Vagina (tissue), 2 donors: ENCODE measurements at regions not wholly inside any gene's neighbourhood (a gene's known extent, or its start where the extent isn't known, plus 50 kb on each side); places are given as distances from the start of the nearest gene placed in this dataset.
A peak's percentile ranks its signal among the peaks of the same experiment; 100 is the strongest.

Experiments
- DNase-seq, 2 donors: peaks; one replicate each; pipeline ENCODE4 v3.0.0-alpha.2; 2017; ENCODE audit errors: extremely low spot score in 2 of 2
- H3K27ac ChIP-seq: fragments of 200-600 bp; sonication (generic); one replicate; pipeline ENCODE4 v1.5.1; 2019
- H3K27me3 ChIP-seq: fragments of 200-600 bp; sonication (generic); one replicate; pipeline ENCODE4 v1.5.1; 2019
- H3K36me3 ChIP-seq, 2 donors: fragments of 200-600 bp; sonication (generic); one replicate each; pipeline ENCODE4 v1.5.1; 2017 to 2019
- H3K4me1 ChIP-seq: fragments of 200-600 bp; sonication (generic); one replicate; pipeline ENCODE4 v1.5.1; 2019
- H3K4me3 ChIP-seq, 2 donors: fragments of 200-600 bp; sonication (generic); 1 replicate in 1 of 2; 2 replicates in 1 of 2; pipeline ENCODE4 v1.5.1; 2016 to 2019
- H3K9me3 ChIP-seq: fragments of 200-600 bp; sonication (generic); one replicate; pipeline ENCODE4 v1.5.1; 2019
- CTCF ChIP-seq, 3 experiments: fragments of 450-650 bp in 2 of 3; fragments of 200-600 bp in 1 of 3; sonication (generic) in 1 of 3; IDR thresholded peaks; one replicate each; pipeline ENCODE4 v1.5.1; 2017 to 2019; ENCODE audit warnings: antibody characterized with exemption in 3 of 3, mild to moderate bottlenecking in 2 of 3, moderate library complexity in 2 of 3
- POLR2A ChIP-seq, 2 donors: fragments of 450-650 bp; IDR thresholded peaks; one replicate each; pipeline ENCODE4 v1.6.1; 2017; ENCODE audit warnings: antibody characterized with exemption in 2 of 2, mild to moderate bottlenecking in 2 of 2, moderate library complexity in 2 of 2
- POLR2AphosphoS5 ChIP-seq, 2 donors: sonication (generic); formaldehyde crosslinking; IDR thresholded peaks; one replicate each; pipeline ENCODE4 v1.9.0; 2017; ENCODE audit warnings: antibody characterized with exemption in 2 of 2, mild to moderate bottlenecking in 2 of 2, low read depth in 1 of 2; ENCODE audit not compliant: insufficient read depth in 1 of 2
- intact Hi-C: fragments of 100-400 bp; cut with DNase I; formaldehyde crosslinking; loops from one replicate; pipeline ENCODE4 v1.15.1; 2023

GRCh38 chr13:106635616-106636015, 67.7 kb upstream of the ARGLU1 start:
- Histone ChIP-seq H3K27ac (peak overlapping the region; percentile 47), H3K9me3 (no peaks in the 10 kb centered on the region), H3K27me3 (no peaks in the 10 kb centered on the region), H3K36me3 (no peaks in the 10 kb centered on the region), H3K4me1 (peaks cover 7% of the 10 kb centered on the region), H3K4me3 (no peak overlapping the region)
- no peak for TF ChIP-seq CTCF (IDR thresholded peaks at IDR 0.05)
- TF ChIP-seq POLR2AphosphoS5 (IDR thresholded peaks at IDR 0.05; ENCODE audit: insufficient read depth in 1 of 2, low read depth in 1 of 2): no peak
- TF ChIP-seq POLR2A (IDR thresholded peaks at IDR 0.05): no peak
- DNase-seq: peak in 1 of 2 donors; percentile 74
- intact Hi-C loops: no loop called here

- no peaks in the 10 kb centered on the region for H3K36me3 ChIP-seq
- TF ChIP-seq POLR2AphosphoS5 (IDR thresholded peaks at IDR 0.05; ENCODE audit: insufficient read depth in 1 of 2, low read depth in 1 of 2) (no peak), POLR2A (IDR thresholded peaks at IDR 0.05) (no peak), CTCF (IDR thresholded peaks at IDR 0.05) (no peak)
- H3K9me3 ChIP-seq: no peaks in the 10 kb centered on the region
- H3K27me3 ChIP-seq: no peaks in the 10 kb centered on the region
- peaks cover 13% of the 10 kb centered on the region for H3K4me1 ChIP-seq
- no peak overlapping the region for H3K27ac ChIP-seq
- no peak overlapping the region for H3K4me3 ChIP-seq
- intact Hi-C loops: no loop called here
- no peak for DNase-seq
These were observed 65.4 kb upstream of the ARGLU1 start for GRCh38 chr13:106633321-106633720.

- Histone ChIP-seq H3K27ac (no peak overlapping the region), H3K4me3 (no peak overlapping the region), H3K9me3 (no peaks in the 10 kb centered on the region), H3K4me1 (peaks cover 11% of the 10 kb centered on the region), H3K27me3 (no peaks in the 10 kb centered on the region), H3K36me3 (no peaks in the 10 kb centered on the region)
- intact Hi-C loops: no loop called here
- TF ChIP-seq POLR2A (IDR thresholded peaks at IDR 0.05) (no peak), POLR2AphosphoS5 (IDR thresholded peaks at IDR 0.05; ENCODE audit: insufficient read depth in 1 of 2, low read depth in 1 of 2) (no peak), CTCF (IDR thresholded peaks at IDR 0.05) (no peak)
- peak in 1 of 2 donors; percentile 64 for DNase-seq
These were observed 62.7 kb upstream of the ARGLU1 start for GRCh38 chr13:106630650-106631049.

GRCh38 chr13:106630162-106630561, 62.2 kb upstream of the ARGLU1 start:
- intact Hi-C loops: no loop called here
- Histone ChIP-seq H3K9me3 (no peaks in the 10 kb centered on the region), H3K27me3 (no peaks in the 10 kb centered on the region), H3K4me3 (no peak overlapping the region), H3K36me3 (no peaks in the 10 kb centered on the region), H3K4me1 (peaks cover 6% of the 10 kb centered on the region), H3K27ac (no peak overlapping the region)
- TF ChIP-seq POLR2AphosphoS5 (IDR thresholded peaks at IDR 0.05; ENCODE audit: insufficient read depth in 1 of 2, low read depth in 1 of 2): no peak
- no peak for TF ChIP-seq CTCF (IDR thresholded peaks at IDR 0.05)
- TF ChIP-seq POLR2A (IDR thresholded peaks at IDR 0.05): no peak
- no peak for DNase-seq

GRCh38 chr13:106628936-106629659, 61.2 kb upstream of the ARGLU1 start:
- Histone ChIP-seq H3K4me1 (peaks cover 6% of the 10 kb centered on the region), H3K36me3 (no peaks in the 10 kb centered on the region), H3K4me3 (no peak overlapping the region), H3K27ac (no peak overlapping the region), H3K27me3 (no peaks in the 10 kb centered on the region), H3K9me3 (no peaks in the 10 kb centered on the region)
- intact Hi-C loops: no loop called here
- no peak for DNase-seq
- no peak for TF ChIP-seq CTCF (IDR thresholded peaks at IDR 0.05)
- TF ChIP-seq POLR2A (IDR thresholded peaks at IDR 0.05): no peak
